C4-2B (cell line): ENCODE measurements at regions not wholly inside any gene's neighbourhood (a gene's known extent, or its start where the extent isn't known, plus 50 kb on each side); places are given as distances from the start of the nearest gene placed in this dataset.

ENCODE experiments used
- ZFX ChIP-seq: fragments of 450-650 bp; IDR thresholded peaks from 2 replicates; pipeline ENCODE4 v1.6.1; 2017
- TF ChIP-seq, protein P1 (sequence below): fragments of 450-650 bp; conservative IDR thresholded peaks from 2 replicates; pipeline ENCODE4 v1.5.1; 2017; ENCODE audit warnings: mild to moderate bottlenecking

DNA sequence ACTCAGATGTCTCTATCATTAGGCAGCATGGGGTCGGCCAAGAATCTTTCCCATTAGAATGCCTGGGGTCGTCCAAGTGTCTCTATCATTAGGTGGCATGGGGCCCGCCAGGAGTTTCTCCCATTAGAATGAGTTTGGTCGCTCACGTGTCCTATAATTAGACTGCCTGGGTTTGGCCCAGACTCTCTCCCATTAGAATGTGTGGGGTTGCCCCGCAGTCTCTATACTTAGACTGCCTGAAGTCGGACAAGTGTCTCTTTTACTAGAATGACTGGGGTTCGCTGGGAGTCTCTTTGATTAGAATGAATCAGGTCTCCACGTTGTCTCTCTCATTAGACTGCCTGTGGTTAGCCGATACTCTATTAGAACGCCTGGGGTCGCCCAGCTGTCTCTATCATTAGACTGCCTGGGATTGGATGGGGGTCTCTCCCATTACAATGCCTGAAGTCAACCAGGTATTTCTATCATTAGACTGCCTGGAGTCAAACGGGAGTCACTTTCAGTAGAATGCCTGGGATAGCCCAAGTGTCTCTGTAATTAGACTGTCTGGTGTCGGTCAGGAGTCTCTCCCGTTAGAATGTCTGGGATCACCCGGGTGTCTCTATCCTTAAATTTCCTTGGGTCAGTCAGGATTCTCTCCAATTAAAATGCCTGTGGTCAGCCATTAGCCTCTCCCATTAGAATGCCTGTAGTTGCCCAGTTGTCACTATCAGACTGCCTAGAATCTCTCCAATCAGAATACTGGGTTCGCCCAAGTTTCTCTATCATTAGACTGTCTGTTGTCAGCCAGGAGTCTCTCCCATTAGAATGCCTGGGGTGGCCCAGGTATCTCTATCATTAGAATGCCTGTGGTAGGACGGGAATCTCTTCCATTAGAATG lies 1454.1 kb downstream of the UQCRFS1 start:
- TF ChIP-seq, protein P1, sequence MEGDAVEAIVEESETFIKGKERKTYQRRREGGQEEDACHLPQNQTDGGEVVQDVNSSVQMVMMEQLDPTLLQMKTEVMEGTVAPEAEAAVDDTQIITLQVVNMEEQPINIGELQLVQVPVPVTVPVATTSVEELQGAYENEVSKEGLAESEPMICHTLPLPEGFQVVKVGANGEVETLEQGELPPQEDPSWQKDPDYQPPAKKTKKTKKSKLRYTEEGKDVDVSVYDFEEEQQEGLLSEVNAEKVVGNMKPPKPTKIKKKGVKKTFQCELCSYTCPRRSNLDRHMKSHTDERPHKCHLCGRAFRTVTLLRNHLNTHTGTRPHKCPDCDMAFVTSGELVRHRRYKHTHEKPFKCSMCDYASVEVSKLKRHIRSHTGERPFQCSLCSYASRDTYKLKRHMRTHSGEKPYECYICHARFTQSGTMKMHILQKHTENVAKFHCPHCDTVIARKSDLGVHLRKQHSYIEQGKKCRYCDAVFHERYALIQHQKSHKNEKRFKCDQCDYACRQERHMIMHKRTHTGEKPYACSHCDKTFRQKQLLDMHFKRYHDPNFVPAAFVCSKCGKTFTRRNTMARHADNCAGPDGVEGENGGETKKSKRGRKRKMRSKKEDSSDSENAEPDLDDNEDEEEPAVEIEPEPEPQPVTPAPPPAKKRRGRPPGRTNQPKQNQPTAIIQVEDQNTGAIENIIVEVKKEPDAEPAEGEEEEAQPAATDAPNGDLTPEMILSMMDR = no peak
- TF ChIP-seq ZFX = no peak
